ENCODE measurements at regions not wholly inside any gene's neighbourhood (a gene's known extent, or its start where the extent isn't known, plus 50 kb on each side); places are given as distances from the start of the nearest gene placed in this dataset.
"Not testable (repeated sequence)": the region's sequence is repeated elsewhere in the genome, so short reads cannot be mapped to it uniquely, and the experiment has no call there.

GRCh38 chr7:121563177-121563576 lies 167.1 kb upstream of the FAM3C start:
- DNase-seq (ENCODE audit: low spot score), result no peak

- DNase-seq (ENCODE audit: low spot score), result no peak
Measured at GRCh38 chr7:121562259-121562658, 166.2 kb upstream of the FAM3C start.

GRCh38 chr7:121561717-121562116 lies 165.6 kb upstream of the FAM3C start:
- DNase-seq (ENCODE audit: low spot score), result peak; percentile 22

GRCh38 chr7:121560267-121560990 lies 164.3 kb upstream of the FAM3C start:
- no peak for DNase-seq (ENCODE audit: low spot score)

- DNase-seq (ENCODE audit: low spot score), result peak; percentile 23
Measured at GRCh38 chr7:121558288-121558687, 162.2 kb upstream of the FAM3C start.

GRCh38 chr7:121557034-121557892 lies 161.2 kb upstream of the FAM3C start:
- no peak for DNase-seq (ENCODE audit: low spot score)

- DNase-seq (ENCODE audit: low spot score), result no peak
Measured at GRCh38 chr7:121555558-121555957, 159.4 kb upstream of the FAM3C start.

- DNase-seq (ENCODE audit: low spot score), result peak; percentile 84
Measured at GRCh38 chr7:121547544-121548092, 151.5 kb upstream of the FAM3C start.

GRCh38 chr7:121546632-121547543 lies 150.8 kb upstream of the FAM3C start:
- no peak for DNase-seq (ENCODE audit: low spot score)

- no peak for DNase-seq (ENCODE audit: low spot score)
Measured at GRCh38 chr7:121545418-121545817, 149.3 kb upstream of the FAM3C start.

- DNase-seq (ENCODE audit: low spot score), result no peak
Measured at GRCh38 chr7:121544726-121545125, 148.6 kb upstream of the FAM3C start.

GRCh38 chr7:121544238-121544637 lies 148.1 kb upstream of the FAM3C start:
- no peak for DNase-seq (ENCODE audit: low spot score)

GRCh38 chr7:121541457-121541856 lies 145.3 kb upstream of the FAM3C start:
- DNase-seq (ENCODE audit: low spot score), result no peak

GRCh38 chr7:121540138-121540537 lies 144.0 kb upstream of the FAM3C start:
- no peak for DNase-seq (ENCODE audit: low spot score)

- DNase-seq (ENCODE audit: low spot score), result no peak
Measured at GRCh38 chr7:121537031-121537430, 140.9 kb upstream of the FAM3C start.

- DNase-seq (ENCODE audit: low spot score), result no peak
Measured at GRCh38 chr7:121531175-121532070, 135.3 kb upstream of the FAM3C start.

GRCh38 chr7:121530227-121531174 lies 134.4 kb upstream of the FAM3C start:
- DNase-seq (ENCODE audit: low spot score), result peak; percentile 69

GRCh38 chr7:121529003-121529402 lies 132.9 kb upstream of the FAM3C start:
- no peak for DNase-seq (ENCODE audit: low spot score)

GRCh38 chr7:121526210-121526609 lies 130.1 kb upstream of the FAM3C start:
- DNase-seq (ENCODE audit: low spot score), result not testable (repeated sequence)
